ENCODE measurements at regions not wholly inside any gene's neighbourhood (a gene's known extent, or its start where the extent isn't known, plus 50 kb on each side); places are given as distances from the start of the nearest gene placed in this dataset.
"Not testable (repeated sequence)": the region's sequence is repeated elsewhere in the genome, so short reads cannot be mapped to it uniquely, and the experiment has no call there.

DNA sequence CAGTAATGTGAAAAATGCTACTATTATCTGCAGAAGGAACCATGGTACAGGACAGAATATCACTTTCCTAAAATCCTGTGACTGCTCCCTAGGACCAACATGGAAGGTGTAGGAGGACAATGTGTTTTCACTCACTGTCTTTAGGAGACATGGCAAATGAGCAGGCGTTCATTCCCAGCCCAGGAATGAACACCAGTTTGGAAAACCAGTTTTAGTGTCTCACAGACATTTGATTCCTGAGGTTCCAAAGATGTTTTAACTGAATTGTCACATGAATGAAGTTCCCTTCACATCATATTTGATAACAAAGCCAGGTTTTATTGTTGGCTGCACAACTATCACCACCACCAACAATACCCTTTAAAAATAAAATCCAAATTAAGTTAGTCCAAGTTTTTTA lies 178.2 kb downstream of the ENC1 start:
- no peak for DNase-seq (ENCODE audit: low read depth in 2 of 3, low spot score in 2 of 3)

DNA sequence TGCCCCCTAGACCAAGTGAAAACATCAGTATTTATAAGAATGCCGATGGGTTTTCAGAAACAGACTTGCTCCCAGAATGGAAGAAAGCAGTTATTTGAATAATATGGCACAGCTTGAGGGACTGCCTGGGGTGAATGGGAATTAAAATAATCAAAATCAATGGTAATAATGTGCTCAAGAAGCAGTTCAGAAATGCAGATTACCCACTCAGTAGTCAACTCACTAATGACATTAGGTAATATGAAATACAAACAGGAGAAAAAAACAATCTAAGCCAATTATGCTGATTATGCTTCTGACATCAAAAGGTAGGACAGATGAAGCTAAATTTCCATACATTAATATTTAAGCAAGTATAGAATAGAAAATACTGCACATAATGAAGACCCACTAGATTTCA lies 179.3 kb downstream of the ENC1 start:
- no peak for DNase-seq (ENCODE audit: low read depth in 2 of 3, low spot score in 2 of 3)

DNA sequence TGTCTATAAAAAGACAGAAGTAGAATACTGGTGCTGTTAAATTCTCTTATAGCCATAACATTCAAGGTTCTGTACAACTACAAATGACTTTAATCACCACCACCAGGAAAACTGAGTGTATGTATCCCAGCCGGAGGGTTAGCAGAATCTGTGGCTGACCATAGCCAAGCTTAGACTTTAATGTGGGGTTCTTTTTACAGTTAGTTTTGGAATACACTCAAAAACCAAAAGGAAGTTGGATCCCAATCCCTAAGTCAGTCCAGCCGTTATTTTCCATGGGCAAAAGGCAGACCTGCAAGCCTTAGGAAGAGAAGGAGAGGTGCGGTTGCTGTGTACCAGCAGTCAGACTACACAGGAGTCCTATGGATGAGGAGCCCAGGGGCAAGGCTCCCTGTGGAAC lies 179.8 kb downstream of the ENC1 start:
- no peak for DNase-seq (ENCODE audit: low read depth in 2 of 3, low spot score in 2 of 3)

DNA sequence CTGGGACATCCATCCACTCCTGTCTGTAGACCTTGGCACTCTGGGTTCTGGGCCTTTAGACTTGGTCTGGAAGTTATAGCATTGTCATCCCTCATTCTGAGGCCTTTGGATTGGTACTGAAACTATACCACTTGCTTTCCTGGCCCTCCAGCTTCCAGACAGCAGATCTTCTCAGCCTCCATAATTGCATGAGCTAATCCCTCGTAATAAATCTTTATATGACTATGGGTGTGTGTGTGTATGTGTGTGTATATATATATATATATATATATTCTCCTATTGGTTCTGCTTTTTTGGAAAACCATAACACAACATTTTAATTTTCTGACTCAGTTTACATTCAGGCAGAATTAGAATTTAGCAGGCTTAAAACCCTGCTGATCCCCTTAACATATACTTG lies 180.5 kb downstream of the ENC1 start:
- no peak for DNase-seq (ENCODE audit: low read depth in 2 of 3, low spot score in 2 of 3)

DNA sequence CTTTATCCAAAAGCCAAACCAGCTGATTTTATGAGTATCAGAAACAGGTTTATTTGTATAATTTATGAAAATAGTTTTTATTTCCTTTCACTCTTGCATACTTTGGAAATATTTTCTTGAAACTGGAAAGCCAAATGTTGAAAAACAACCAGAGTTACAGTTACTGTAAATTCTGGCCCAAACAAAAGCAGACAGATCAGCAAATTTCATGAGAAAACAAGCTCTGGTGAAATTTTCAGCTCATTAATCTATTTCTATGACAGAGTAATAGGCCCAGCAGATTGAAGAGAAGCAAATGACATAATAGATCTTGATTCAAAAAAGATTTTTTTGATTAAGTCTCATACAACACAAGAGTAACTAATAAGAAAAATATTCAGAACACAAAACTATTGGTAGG lies 182.7 kb downstream of the ENC1 start:
- DNase-seq (ENCODE audit: low read depth in 2 of 3, low spot score in 2 of 3) = no peak

DNA sequence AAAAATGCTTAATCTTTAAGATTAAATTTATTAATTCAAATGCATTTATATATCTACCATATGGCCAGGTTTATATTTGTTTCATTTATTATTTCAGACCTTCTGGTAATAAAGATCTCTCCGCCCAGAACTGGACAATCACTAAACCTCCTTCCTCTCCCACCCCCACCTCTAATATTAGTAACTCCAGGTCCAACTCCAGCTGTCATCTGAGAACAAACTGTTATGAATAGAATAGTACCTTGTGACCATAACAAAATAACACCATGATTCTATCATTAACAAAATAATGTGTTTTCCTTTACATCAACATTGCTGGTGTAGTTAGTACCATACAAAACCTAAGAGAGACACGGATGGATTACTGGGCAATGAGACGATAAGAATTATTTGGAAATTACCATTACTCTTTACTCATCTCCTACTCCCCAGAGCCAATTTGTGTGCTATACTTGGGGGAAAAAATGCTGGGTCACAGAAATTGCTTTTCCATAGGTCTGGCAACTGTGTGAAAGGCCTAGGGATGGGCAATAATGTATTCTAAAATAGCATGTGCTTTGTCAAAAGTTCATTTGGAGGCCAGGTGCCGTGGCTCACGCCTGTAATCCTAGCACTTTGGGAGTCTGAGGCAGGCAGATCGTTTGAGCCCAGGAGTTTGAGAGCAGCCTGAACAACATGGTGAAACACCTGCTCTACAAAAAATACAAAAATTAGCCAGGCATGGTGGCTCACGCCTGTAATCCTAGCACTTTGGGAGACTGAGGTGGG lies 186.1 kb downstream of the ENC1 start:
- DNase-seq (ENCODE audit: low read depth in 2 of 3, low spot score in 2 of 3) = no peak

DNA sequence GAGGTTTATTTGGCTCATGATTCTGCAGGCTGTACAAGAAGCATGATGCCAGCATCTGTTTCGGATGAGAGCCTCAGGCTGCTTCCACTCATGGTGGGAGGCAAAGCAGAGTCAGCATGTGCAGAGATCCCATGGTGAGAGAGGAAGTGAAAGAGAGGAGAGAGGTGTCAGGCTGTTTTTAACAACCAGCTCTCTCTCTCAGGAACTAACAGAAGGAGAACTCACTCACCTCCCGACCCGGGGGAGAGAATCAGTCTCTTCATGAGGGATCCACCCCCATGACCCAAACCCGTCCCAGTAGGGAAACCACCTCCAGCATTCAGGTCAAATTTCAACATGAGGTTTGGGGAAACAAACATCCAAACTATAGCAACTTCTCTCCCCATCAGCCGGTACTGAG lies 187.7 kb downstream of the ENC1 start:
- no peak for DNase-seq (ENCODE audit: low read depth in 2 of 3, low spot score in 2 of 3)

DNA sequence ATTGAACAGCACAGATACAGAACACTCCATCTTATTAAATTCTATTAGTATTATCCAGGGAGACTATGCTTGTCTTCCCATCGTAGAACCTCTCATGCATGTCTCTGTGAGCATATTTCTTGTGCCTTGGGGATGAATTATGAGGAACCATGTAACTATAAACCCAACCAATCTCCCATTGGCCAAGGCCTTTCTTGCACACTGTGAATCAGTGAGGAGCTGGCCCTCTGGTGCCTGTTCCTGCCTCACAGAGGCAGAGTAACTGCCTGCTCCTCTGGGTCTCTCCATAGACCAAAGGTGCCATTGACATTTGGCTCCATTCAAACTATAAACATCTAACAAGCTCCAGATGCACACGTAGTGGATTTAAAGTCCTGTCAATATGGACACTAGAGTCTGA lies 190.4 kb downstream of the ENC1 start:
- no peak for DNase-seq (ENCODE audit: low read depth in 2 of 3, low spot score in 2 of 3)

DNA sequence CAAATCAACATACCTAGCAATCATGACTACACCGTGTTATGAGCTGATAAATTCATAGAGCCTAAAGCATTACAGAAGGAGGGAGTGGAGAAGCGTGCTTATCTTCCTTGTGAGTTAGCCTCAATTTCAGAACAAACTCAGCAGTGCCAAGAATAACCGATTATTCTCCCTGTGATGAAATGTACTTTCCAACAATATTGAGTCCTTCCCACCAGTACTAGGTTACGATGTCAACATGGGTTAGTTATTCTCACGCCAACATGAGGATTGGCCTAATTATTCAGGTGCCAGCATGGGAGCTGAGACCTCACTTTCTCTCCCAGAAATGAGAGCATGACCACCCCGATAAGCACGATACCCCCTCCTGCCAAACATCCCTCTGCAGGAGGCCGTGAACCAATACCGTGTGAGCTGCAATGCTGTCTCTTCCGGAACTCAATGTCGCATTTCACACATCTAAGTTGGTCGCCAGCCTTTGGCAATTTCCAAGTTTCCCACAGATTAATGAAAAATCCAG lies 193.7 kb downstream of the ENC1 start:
- no peak for DNase-seq (ENCODE audit: low read depth in 2 of 3, low spot score in 2 of 3)

DNA sequence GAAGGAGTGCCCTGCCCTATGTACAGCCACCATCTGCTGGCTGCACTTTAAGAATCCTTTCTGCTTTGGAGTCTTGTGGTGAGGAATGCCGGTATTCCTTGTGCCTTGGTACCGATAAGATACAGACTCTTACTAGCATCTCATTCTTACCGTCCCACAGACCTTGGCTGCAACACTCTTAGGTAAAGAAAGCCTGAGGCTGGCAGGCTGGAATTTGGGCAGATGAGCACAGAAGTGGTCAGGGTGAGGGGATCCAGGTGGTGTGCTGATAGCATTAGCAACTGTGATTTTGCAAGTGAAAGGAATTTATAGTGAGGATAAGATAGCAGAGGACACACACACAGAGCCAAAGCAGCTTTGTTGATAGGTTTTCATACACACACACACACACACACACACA lies 198.1 kb downstream of the ENC1 start:
- DNase-seq (ENCODE audit: low read depth in 2 of 3, low spot score in 2 of 3) = no peak

DNA sequence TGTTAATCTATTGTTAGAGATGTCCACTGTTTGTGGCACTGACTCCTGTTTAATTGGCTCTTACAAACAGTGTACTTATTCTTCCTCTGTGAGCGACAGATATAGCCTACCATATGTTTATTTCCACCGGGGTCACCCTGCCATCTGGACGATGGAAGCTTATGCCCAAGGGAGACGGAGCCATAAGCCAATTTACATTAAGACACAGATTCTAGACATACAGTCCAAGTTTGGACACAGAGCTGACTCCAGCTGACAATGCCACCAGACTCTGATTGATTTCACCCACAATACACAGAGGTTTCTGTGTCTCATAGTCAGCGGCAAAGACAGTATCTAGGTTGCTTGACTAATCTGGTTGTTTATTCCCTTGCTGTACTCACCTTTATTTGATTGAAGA lies 198.9 kb downstream of the ENC1 start:
- DNase-seq (ENCODE audit: low read depth in 2 of 3, low spot score in 2 of 3) = no peak

DNA sequence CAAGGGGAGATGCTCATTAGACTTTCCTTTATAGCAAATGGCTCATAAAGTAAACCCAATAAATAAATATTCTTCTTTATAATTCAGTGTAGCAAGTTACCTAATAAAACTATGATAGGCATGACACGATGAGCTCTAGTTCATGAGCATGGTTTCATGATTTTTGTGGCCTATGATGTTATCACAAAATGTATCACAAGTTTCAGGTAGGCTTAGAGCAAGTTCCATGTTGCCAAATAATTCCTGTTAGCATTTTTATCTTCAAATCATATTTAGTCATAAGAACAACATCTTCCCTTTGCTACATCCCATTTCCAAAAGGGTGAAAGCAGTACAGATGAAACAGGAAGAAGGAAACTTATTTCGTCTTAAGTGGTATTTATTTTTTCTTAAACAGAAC lies 200.2 kb downstream of the ENC1 start:
- DNase-seq (ENCODE audit: low read depth in 2 of 3, low spot score in 2 of 3) = no peak

DNA sequence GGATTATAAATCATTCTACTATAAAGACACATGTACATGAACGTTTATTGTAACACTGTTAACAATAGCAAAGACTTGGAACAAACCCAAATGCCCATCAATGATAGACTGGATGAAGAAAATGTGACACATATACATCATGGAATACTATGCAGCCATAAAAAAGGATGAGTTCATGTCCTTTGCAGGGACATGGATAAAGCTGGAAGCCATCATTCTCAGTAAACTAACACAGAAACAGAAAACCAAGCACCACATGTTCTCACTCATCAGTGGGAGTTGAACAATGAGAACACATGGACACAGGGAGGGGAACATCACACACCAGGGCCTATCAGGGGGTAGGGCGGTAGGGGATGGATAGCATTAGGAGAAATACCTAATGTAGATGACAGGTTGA lies 202.7 kb downstream of the ENC1 start:
- not testable (repeated sequence) for DNase-seq (ENCODE audit: low read depth in 2 of 3, low spot score in 2 of 3)

DNA sequence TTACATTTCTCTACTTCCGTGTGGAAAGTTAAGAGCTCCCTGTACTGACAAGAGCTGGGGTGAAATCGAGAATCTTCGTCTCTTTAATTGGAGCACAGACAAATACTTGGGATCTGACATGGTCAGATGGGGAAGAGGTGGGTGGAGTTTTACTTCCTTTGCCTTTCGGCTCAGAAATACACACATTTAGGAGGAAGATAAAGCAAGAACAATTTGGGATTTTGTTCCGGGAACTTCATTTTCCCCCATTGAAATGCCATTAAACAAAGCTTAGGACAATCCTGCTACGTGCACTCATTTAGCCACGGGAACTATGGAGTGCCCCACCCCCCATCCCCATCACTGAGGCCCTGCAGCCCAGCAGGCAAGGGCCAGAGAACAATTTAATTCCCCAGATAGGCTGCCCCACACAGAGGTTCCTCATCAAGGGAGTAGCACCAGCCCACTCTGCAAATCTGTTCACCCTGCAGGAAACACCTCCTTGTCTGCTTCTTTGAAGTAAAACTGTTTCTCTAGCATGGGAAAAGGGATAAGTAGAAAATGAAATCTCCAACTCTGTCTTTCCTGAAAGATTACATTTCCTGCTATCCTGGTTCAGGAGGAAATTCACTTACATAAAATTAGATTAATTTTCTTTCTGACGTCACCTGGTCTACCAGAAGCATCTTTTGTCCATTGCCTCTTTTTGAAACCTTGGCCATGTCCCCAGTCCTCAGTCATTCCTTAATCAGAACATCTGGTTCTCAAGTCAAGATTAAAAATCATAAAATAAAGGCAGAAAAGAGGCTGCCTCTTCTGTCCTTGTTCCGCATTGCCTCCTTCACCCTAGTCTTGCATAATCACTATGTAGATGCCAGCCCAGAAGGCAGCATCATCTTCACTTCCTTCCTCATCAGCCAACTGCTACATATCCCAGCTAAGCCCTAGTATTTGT lies 206.4 kb downstream of the ENC1 start:
- DNase-seq (ENCODE audit: low read depth in 2 of 3, low spot score in 2 of 3) = no peak

DNA sequence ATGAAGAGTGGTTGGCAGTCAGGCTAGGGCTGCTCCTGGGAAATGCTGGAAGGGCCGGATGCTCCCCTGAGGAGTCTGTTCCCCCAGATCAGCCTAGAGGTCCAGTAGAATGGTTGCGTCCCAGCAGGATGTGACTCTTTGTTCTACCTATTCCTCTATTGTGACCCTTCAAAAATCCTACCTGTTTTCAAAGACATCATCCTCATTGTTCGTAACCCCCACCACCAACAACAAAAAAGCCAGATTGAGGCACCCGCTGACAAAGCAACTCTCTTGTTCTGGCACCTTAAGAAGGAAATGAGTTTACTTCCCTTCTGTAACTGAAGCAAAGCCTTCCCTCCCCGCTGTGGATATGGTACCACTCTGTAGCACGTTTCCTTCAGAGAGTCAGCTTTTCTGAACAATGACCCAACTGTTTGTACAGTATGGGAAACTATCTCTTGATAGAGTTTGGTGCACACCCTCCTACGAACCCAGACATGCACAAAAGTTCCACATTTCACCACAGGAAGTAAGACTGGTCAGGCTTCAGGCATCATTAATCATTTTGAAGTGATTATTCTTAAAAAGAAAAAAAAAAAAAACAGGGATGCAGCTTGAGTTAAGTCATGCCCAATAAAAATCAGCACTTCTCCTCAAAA lies 207.2 kb downstream of the ENC1 start:
- DNase-seq (ENCODE audit: low read depth in 2 of 3, low spot score in 2 of 3) = no peak

DNA sequence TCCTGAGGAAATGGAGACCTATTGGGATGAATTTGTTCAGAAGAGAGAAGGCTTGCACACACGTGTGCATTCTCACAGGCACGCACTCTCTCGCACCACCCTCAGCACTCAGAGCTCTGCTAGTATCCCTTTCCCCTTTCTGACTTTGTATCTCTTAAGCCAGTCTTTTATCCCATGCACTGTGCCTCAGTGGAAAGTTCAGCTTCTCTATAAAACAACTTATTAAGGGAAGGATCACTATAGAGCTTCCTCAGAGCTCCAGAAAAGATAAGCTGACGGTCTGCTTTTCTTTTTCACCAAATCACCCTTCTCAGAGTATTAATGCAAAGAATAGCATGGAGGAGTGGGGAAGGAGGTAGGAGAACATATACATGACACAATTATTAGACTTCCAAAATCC lies 207.8 kb downstream of the ENC1 start:
- no peak for DNase-seq (ENCODE audit: low read depth in 2 of 3, low spot score in 2 of 3)

DNA sequence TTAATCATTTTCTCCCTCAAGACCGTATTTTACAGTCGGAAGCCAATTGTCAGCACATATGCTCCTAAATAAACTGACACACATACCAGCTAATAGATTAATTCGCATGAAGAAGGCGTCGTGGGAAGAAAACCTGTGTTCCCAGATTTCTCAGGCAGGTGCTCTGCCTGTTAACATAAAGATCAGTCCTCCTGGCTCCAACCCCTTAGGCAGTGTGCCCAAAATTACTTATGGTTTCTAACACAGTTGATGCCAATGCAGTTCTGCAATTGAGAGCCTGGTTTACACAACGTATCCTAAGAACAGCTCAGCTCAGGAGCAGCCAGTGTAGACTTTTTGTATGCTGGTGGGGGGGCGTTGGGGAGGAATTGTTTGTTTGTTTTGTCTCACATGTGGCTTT lies 208.3 kb downstream of the ENC1 start:
- DNase-seq (ENCODE audit: low read depth in 2 of 3, low spot score in 2 of 3) = no peak

DNA sequence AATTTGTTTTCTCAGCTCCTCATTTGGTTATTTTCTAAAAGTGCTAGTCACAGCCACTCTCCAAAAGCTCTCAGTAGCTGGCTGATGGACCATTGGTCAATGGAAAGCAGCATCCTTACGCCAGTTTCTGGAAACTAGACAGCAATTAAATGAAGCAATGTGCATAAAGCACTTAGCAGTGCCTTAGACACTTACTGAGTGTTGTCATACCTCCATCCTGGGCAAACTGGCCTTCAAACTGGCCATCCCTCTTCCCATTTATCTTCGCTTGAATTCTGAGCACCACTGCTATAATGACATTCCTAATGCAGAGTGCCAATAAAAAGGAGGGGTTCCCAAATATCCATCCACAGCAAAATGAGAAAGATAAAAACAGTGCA lies 209.2 kb downstream of the ENC1 start:
- no peak for DNase-seq (ENCODE audit: low read depth in 2 of 3, low spot score in 2 of 3)

DNA sequence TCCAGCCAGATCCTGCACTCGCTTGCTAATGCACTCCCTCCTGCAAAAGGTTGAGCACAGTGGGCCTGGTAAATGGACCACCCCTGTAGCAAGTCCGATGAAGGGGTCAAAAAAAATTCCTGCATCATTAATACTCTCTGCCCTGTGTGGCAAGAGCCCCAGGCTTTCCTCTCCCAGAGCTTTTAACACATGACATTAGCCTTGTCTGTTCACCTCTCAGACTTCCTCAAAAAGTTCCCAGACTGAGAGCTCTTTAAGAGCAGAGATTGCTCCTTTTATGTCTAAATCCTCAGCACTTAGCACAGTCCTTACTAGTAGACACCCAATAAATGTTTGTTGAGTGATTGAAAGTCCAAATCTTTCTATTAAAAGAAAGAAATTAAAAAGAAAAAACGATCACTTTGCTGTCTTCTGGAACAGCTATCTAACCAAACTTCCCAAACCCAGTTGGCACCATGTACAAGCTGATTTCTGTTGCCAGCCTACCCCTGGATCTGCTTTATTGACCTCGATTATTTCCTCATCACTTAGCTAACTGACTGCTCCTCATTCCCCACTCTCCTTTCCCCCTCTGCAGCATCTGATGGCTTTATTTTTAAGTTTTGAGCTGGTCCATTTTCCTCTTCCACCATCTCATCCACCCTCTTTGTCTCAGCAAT lies 209.8 kb downstream of the ENC1 start:
- DNase-seq (ENCODE audit: low read depth in 2 of 3, low spot score in 2 of 3) = no peak

DNA sequence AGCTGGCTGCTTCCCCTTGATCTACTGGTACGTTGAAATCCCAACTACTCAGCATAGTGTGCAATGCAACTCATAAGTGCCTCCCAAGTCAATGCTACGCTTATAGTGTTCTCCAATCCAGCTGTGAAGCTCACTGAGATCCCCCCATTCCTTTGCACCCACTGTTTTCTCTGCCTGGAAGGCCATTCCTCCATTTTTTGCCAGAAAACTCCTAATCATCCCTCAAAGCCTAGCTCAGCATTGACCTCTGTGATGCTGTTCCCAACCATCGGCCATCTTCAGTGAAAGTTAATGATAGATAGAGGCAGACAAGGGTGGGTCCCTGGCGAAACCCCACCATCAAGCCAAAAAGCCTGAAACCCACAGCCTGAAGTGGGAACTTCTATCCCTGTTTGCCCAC lies 211.0 kb downstream of the ENC1 start:
- DNase-seq (ENCODE audit: low read depth in 2 of 3, low spot score in 2 of 3) = no peak

DNA sequence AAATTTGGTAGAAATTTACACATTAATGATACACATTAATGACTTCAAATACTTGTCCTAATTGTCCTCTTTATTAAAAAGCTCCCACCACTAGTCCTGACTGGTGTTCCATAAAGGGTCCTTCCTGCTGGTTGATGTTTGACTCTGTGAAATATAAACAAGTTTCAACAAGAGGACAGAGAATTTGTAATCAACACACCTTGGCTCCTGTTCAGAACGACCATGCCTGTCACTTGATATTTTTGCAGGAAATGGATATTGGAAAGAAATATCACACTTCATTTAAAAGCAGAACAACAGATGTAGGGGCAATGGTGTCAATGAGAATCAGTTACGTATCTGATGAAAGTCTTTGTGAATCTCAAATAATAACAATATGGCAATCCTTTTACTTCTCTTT lies 211.7 kb downstream of the ENC1 start:
- no peak for DNase-seq (ENCODE audit: low read depth in 2 of 3, low spot score in 2 of 3)

Measured in activated CD8-positive, alpha-beta memory T cell treated with anti-CD3 and anti-CD28 coated beads for 48 hours (primary cell).